GM12878 (cell line): ENCODE measurements at regions not wholly inside any gene's neighbourhood (a gene's known extent, or its start where the extent isn't known, plus 50 kb on each side); places are given as distances from the start of the nearest gene placed in this dataset.

Experiments used
- ATAC-seq: fragments of 200-7000 bp; cut with Tn5 transposase; 3 replicates; pipeline ENCODE4 v1.9.1; 2020; ENCODE audit warnings: mild to moderate bottlenecking, moderate library complexity
- BruUV-seq: library from RNA; stranded (reverse); fragments of 400-500 nt; replicated peaks from 2 replicates; lab custom pipeline; 2021; lab: Mats Ljungman, UMichigan
- CTCF ChIA-PET: fragments of 300-600 bp; sonication (Branson Sonifier 250); formaldehyde crosslinking; extraction: SDS; loops from one replicate; lab custom pipeline; 2021; ENCODE audit warnings: inconsistent platforms; lab: Yijun Ruan, JAX
- POLR2A ChIA-PET: fragments of 350-600 bp; formaldehyde crosslinking; extraction: SDS; loops from one replicate; lab custom pipeline; 2021; ENCODE audit warnings: inconsistent platforms; lab: Charles Lee
- RAD21 ChIA-PET: fragments of 300-600 bp; sonication (Branson Sonifier 250); formaldehyde crosslinking; loops from one replicate; lab custom pipeline; 2023; ENCODE audit warnings: antibody characterized with exemption; ENCODE audit not compliant: unreplicated experiment; lab: Charles Lee
- SMC1A ChIA-PET: fragments of 300-600 bp; sonication (Branson Sonifier 250); formaldehyde crosslinking; loops from one replicate; lab custom pipeline; 2023; ENCODE audit not compliant: unreplicated experiment, uncharacterized antibody; lab: Charles Lee
- DNase-seq: peaks from one replicate; pipeline ENCODE4 v3.0.0-alpha.2; 2011; ENCODE audit warnings: low read depth, low spot score
- FAIRE-seq: peaks from 3 replicates; lab custom pipeline; 2011; peaks lifted over from hg19 to GRCh38; lab: Jason Lieb, UNC
- H2AFZ ChIP-seq: 2 replicates; pipeline ENCODE4 v1.6.0; 2011; ENCODE audit warnings: low read depth, low read length, control low read depth; ENCODE audit not compliant: control insufficient read depth
- H3K27ac ChIP-seq: 2 replicates; pipeline ENCODE4 v1.5.1; 2011; ENCODE audit warnings: control low read depth; ENCODE audit not compliant: control insufficient read depth, insufficient read depth
- H3K27me3 ChIP-seq, 2 experiments: replicated peaks in 1 of 2; 2 replicates each; pipeline versions ENCODE4 v1.6.0 to v1.6.1; 2011; ENCODE audit warnings: low read length in 1 of 2; ENCODE audit not compliant: control insufficient read depth in 2 of 2, insufficient read depth in 2 of 2
- H3K36me3 ChIP-seq, 2 experiments: 2 replicates each; pipeline ENCODE4 v1.5.1; 2011; ENCODE audit warnings: low read length in 1 of 2; ENCODE audit not compliant: control insufficient read depth in 2 of 2, insufficient read depth in 2 of 2
- H3K4me1 ChIP-seq: 2 replicates; pipeline ENCODE4 v1.6.1; 2011; ENCODE audit warnings: mild to moderate bottlenecking, low read length, moderate library complexity, mixed read lengths; ENCODE audit not compliant: control insufficient read depth, insufficient read depth
- H3K4me2 ChIP-seq: 2 replicates; pipeline ENCODE4 v1.6.0; 2011; ENCODE audit warnings: control low read depth; ENCODE audit not compliant: control insufficient read depth, insufficient read depth
- H3K4me3 ChIP-seq: fragments of 200-600 bp; sonication (generic); 2 replicates; pipeline ENCODE4 v1.5.1; 2016
- H3K79me2 ChIP-seq: 2 replicates; pipeline ENCODE4 v1.6.0; 2011; ENCODE audit warnings: low read length; ENCODE audit not compliant: control insufficient read depth, insufficient read depth
- H3K9ac ChIP-seq: 2 replicates; pipeline ENCODE4 v1.8.0; 2011; ENCODE audit warnings: low read length, control low read depth, mixed read lengths; ENCODE audit not compliant: control insufficient read depth, insufficient read depth
- H3K9me3 ChIP-seq: replicated peaks from 3 replicates; pipeline ENCODE4 v1.5.1; 2011; ENCODE audit warnings: mild to moderate bottlenecking, low read length; ENCODE audit not compliant: control insufficient read depth, insufficient read depth
- H4K20me1 ChIP-seq: 2 replicates; pipeline ENCODE4 v1.6.0; 2011; ENCODE audit not compliant: control insufficient read depth, insufficient read depth
- BHLHE40 ChIP-seq, 2 experiments: fragments of 450-650 bp in 1 of 2; IDR thresholded peaks; 2 replicates each; pipeline ENCODE4 v1.6.1; 2011 to 2017; ENCODE audit warnings: low read depth in 2 of 2, borderline replicate concordance in 1 of 2, improper control_type of control experiment in 1 of 2, low read length in 1 of 2, mild to moderate bottlenecking in 1 of 2
- CBX3 ChIP-seq: fragments of 200-600 bp; sonication (generic); IDR thresholded peaks from 2 replicates; pipeline ENCODE4 v1.6.1; 2016; ENCODE audit warnings: low read depth, borderline replicate concordance
- GATAD2B ChIP-seq: fragments of 450-650 bp; conservative IDR thresholded peaks from 2 replicates; pipeline ENCODE4 v1.6.1; 2017; ENCODE audit warnings: low read depth, mild to moderate bottlenecking, moderate library complexity
- JUND ChIP-seq: IDR thresholded peaks from 2 replicates; pipeline ENCODE4 v1.6.1; 2012; ENCODE audit warnings: low read depth, mild to moderate bottlenecking, low read length, improper control_type of control experiment, moderate library complexity
- KLF5 ChIP-seq: fragments of 450-650 bp; IDR thresholded peaks from 2 replicates; pipeline ENCODE4 v1.6.1; 2014; ENCODE audit warnings: mild to moderate bottlenecking; ENCODE audit not compliant: partially characterized antibody
- NR2C1 ChIP-seq: fragments of 450-650 bp; IDR thresholded peaks from 2 replicates; pipeline ENCODE4 v1.6.1; 2017; ENCODE audit warnings: antibody characterized with exemption, mild to moderate bottlenecking, moderate library complexity
- NRF1 ChIP-seq: conservative IDR thresholded peaks from 2 replicates; pipeline ENCODE4 v1.6.1; 2011; ENCODE audit warnings: mild to moderate bottlenecking, low read depth, low read length, improper control_type of control experiment
- PAX8 ChIP-seq: fragments of 450-650 bp; IDR thresholded peaks from 2 replicates; pipeline ENCODE4 v1.6.1; 2017; ENCODE audit warnings: mild to moderate bottlenecking, moderate library complexity
- RAD21 ChIP-seq: IDR thresholded peaks from 2 replicates; pipeline ENCODE4 v1.6.1; 2011; ENCODE audit warnings: mild to moderate bottlenecking, low read depth, low read length, moderate library complexity; ENCODE audit not compliant: insufficient read depth
- SKIL ChIP-seq: fragments of 450-650 bp; IDR thresholded peaks from 2 replicates; pipeline ENCODE4 v1.6.1; 2017; ENCODE audit warnings: mild to moderate bottlenecking, low read depth, inconsistent platforms; ENCODE audit not compliant: poor library complexity, severe bottlenecking
- SPI1 ChIP-seq: IDR thresholded peaks from 2 replicates; pipeline ENCODE4 v1.6.1; 2011; ENCODE audit warnings: low read depth, mild to moderate bottlenecking, low read length, moderate library complexity, borderline replicate concordance; ENCODE audit not compliant: insufficient read depth
- TCF12 ChIP-seq: IDR thresholded peaks from 2 replicates; pipeline ENCODE4 v1.6.1; 2011; ENCODE audit warnings: low read depth, mild to moderate bottlenecking, low read length
- ZNF687 ChIP-seq: fragments of 450-650 bp; IDR thresholded peaks from 2 replicates; pipeline ENCODE4 v1.6.1; 2017; ENCODE audit warnings: mild to moderate bottlenecking, moderate library complexity
- WGBS: methylation state at CpG from one replicate; pipeline ENCODE4 v1.1.6; 2016; ENCODE audit warnings: low lambda C conversion rate; ENCODE audit not compliant: insufficient replicate concordance, insufficient coverage; ENCODE audit errors: missing lambda C conversion rate; 5-methylcytosine and 5-hydroxymethylcytosine counted together
- in situ Hi-C: fragments of 300-500 bp; cut with MboI; formaldehyde crosslinking; loops from 9 replicates; pipeline ENCODE4 v1.14.3; 2018; ENCODE audit warnings: mixed read lengths
- intact Hi-C: fragments of 100-400 bp; cut with micrococcal nuclease; formaldehyde crosslinking; loops from one replicate; pipeline ENCODE4 v1.14.2; 2022; ENCODE audit not compliant: unreplicated experiment
- TF ChIP-seq, protein P1 (sequence below): fragments of 450-650 bp; IDR thresholded peaks from 2 replicates; pipeline ENCODE4 v1.6.1; 2017; ENCODE audit warnings: borderline replicate concordance
- TF ChIP-seq, protein P2 (sequence below): fragments of 450-650 bp; conservative IDR thresholded peaks from 2 replicates; pipeline ENCODE4 v1.6.1; 2017; ENCODE audit warnings: mild to moderate bottlenecking, moderate library complexity

DNA sequence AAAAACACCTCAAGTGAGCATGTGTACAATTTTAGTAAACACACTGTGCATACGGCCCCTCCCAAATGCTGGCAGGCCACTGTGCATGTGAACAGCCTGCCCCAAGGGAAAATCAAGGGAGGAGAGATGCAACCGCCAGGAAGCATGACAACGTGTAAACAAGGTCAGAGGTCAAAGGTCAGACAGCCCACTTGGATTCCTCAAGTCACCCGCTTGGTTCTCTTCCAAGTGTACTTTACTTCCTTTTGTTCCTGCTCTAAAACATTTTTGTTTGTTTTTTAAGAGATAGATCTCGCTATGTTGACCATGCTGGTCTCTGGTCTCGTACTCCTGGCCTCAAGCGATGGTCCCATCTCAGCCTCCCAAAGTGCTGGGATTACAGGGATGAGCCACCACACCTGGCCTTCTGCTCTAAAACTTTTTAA is 126.7 kb upstream of the SHB start:
- no peak overlapping the region for H3K9ac ChIP-seq
- RAD21 ChIA-PET: no interaction called here
- SMC1A ChIA-PET: interaction anchor here (1.1 to 1.9 kb wide), 3 partner anchors 10 to 58 kb away, joined by 4 to 10 read pairs (median 6); no protein-coding TSS in a partner anchor
- POLR2A ChIA-PET: interaction anchor here (1.2 kb wide), 1 partner anchor 25 kb away, joined by 3 read pairs; no protein-coding TSS in a partner anchor
- H3K27ac ChIP-seq: no peak overlapping the region
- ATAC-seq: no peak
- H3K4me3 ChIP-seq: no peak overlapping the region
- no peak overlapping the region for H2AFZ ChIP-seq
- no peak for FAIRE-seq
- no peaks in the 10 kb centered on the region; the same call in 1 of the 2 replicates for H3K4me1 ChIP-seq
- H3K27me3 ChIP-seq: no peaks in the 10 kb centered on the region; a peak in 1 of 4 replicates
- no peaks in the 10 kb centered on the region for H3K79me2 ChIP-seq
- intact Hi-C loops: no loop called here
- DNase-seq: no peak
- in situ Hi-C loops: no loop called here
- no peaks in the 10 kb centered on the region for H3K36me3 ChIP-seq
- 49% methylated on average over 7 of the region's 7 CpGs for WGBS
- H3K9me3 ChIP-seq: no peaks in the 10 kb centered on the region
- no peak overlapping the region for H3K4me2 ChIP-seq
- CTCF ChIA-PET: no interaction called here
- BruUV-seq: no TSS peak
- no peaks in the 10 kb centered on the region for H4K20me1 ChIP-seq
- TF ChIP-seq GATAD2B (no peak), KLF5 (no peak), TCF12 (no peak), PAX8 (no peak), RAD21 (no peak), BHLHE40 (IDR thresholded peaks at IDR 0.05; ENCODE audit: borderline replicate concordance in 1 of 2, low read depth in 2 of 2, low read length in 1 of 2) (no peak), JUND (no peak), CBX3 (no peak), ZNF687 (peak; percentile 71), NRF1 (no peak), SPI1 (no peak), SKIL (no peak), NR2C1 (peak; percentile 89)
- TF ChIP-seq, protein P1, sequence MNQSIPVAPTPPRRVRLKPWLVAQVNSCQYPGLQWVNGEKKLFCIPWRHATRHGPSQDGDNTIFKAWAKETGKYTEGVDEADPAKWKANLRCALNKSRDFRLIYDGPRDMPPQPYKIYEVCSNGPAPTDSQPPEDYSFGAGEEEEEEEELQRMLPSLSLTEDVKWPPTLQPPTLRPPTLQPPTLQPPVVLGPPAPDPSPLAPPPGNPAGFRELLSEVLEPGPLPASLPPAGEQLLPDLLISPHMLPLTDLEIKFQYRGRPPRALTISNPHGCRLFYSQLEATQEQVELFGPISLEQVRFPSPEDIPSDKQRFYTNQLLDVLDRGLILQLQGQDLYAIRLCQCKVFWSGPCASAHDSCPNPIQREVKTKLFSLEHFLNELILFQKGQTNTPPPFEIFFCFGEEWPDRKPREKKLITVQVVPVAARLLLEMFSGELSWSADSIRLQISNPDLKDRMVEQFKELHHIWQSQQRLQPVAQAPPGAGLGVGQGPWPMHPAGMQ: no peak
- TF ChIP-seq, protein P2, sequence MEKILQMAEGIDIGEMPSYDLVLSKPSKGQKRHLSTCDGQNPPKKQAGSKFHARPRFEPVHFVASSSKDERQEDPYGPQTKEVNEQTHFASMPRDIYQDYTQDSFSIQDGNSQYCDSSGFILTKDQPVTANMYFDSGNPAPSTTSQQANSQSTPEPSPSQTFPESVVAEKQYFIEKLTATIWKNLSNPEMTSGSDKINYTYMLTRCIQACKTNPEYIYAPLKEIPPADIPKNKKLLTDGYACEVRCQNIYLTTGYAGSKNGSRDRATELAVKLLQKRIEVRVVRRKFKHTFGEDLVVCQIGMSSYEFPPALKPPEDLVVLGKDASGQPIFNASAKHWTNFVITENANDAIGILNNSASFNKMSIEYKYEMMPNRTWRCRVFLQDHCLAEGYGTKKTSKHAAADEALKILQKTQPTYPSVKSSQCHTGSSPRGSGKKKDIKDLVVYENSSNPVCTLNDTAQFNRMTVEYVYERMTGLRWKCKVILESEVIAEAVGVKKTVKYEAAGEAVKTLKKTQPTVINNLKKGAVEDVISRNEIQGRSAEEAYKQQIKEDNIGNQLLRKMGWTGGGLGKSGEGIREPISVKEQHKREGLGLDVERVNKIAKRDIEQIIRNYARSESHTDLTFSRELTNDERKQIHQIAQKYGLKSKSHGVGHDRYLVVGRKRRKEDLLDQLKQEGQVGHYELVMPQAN: no peak
